Fibroblast of skin of scalp (primary cell): ENCODE measurements at regions not wholly inside any gene's neighbourhood (a gene's known extent, or its start where the extent isn't known, plus 50 kb on each side); places are given as distances from the start of the nearest gene placed in this dataset.

Experiments used
- DNase-seq: peaks from one replicate; pipeline ENCODE4 v3.0.0-alpha.2; 2013

DNA sequence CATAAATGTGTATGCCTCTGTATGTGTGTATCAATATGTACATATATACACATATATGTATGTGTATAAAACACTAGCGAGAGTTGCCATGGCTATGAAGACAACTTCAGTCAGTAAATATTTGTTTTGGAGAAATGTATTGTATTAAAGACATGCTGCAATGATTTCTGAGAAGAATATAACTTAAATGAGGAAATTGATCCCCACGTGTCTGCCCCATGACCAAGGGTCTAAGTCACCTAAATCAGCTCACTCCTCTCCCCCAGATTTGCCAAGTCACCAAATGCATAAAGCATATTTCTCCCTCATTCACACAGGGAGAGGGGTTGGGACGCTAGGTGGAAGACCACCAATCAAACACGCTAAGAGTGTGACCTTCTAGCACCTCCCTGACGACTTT is 58.3 kb upstream of the LYST start:
- DNase-seq = no peak

- peak; percentile 56 for DNase-seq
Observed at GRCh38 chr1:235923466-235924021, 56.8 kb upstream of the LYST start.

DNA sequence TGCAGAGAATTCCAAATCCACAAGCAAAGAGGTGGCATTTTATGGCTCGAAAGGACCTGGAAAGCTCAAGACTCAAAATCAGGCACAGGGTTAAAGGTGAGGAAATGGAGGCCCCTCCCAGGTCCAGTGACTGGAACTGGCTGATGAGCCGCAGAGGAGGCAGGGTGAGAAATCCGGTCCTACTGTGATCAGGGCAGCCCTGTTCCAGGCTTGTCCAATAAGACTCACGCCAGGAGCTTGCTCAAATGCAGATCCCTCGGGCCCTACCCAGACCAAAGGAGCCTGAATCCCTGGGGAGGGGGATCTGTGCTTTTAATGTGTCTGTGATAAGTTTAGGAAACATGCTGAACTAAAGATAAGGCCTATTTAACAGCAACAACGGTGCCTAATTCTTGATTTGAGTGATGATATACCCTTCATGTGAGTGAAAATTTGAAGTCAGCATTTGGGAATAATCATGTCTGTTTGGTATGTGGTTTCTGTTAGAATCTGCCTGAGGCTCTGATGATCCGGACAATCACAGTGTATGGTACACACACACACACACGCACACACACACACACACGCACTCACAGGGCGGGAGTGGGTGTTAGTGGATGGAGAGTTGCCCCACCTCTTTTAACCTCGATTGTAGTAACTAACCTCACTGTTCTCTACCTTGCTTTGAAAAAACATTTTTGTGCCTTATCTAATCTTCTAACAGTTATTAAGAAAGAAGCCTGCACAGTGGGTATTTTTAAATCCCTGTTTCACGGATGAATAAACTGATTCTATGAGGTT is 54.1 kb upstream of the LYST start:
- peak; percentile 69 for DNase-seq

GRCh38 chr1:235919833-235920441 is 53.2 kb upstream of the LYST start:
- peak; percentile 48 for DNase-seq

DNA sequence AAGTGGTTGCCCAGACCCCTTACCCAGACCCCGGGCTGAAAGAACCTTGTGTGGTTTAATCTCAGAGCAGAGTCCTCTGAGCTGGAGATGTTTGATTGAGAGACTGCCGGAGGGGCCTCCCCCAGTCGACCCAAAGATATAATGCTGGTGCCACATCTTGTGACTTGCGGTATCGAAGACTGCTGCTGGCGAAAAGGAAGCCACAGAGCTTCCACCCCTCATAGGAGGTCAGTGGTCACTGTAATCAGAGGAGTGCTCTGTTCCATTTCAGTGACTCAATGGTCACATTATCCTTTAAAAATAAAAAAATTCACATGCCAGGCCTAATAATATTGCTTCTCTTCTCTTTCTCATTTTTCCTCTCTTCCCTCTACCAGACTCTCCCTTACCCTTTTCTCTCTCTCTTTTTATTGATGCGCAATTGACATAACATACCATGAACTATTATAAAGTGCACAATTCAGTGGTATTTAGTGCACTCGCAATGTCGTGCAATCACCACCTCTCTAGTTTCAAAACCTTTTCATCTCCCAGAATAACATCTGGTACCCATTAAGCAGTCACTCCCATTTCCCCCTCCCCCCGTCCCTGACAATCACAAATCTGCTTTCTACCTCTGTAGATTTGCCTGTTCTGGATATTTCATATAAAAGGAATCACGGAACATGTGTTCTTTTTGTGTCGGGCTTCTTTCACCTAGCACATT is 52.6 kb upstream of the LYST start:
- DNase-seq = no peak

DNA sequence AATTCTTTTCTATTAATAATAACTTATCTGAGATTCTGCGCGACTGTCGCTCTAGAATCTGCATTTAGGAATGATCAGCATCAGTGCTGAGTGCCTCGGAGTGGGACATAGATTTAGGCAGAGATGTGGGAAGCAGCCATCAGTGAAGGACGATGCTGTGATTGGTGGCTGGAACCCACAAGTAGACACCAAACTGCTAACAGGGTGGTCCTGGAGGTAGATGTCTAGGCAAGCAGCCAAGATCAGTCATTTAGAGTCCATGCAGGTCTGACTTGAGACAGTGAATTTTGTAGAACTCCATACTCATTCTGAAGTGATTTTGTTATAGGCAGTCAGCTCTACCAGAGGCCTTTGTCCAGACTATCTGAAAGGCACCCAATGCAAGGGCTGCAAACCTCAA is 51.8 kb upstream of the LYST start:
- DNase-seq = no peak

GRCh38 chr1:235918032-235918431 is 51.3 kb upstream of the LYST start:
- DNase-seq = no peak

DNA sequence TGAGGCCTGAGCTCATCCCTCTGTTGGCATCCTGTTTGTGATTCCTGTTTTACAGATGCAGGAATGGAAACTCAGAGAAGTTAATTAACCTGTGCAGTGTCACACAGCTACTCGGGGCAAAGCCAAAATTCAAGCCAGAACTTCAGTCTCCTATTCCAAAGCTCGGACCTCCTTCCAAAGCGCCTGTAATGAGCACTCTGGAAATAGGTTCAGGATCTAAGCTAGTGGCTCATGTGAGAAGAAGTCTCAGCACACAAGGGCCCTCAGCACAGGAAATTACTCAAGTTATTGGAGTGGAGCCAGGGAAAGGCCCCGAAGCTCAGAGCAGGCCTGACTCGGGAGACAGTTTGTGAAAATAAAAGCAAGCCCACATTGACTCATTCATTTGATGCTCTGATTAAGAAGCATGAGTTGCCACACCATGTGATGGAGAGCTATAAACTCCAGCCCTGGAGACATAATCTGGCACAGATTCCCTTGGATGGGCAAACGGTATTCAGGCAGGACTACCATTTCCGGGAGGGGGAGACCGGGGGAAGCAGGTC is 50.6 kb upstream of the LYST start:
- peak; percentile 99 for DNase-seq
